Gastroesophageal sphincter (tissue), 3 donors: ENCODE measurements at regions not wholly inside any gene's neighbourhood (a gene's known extent, or its start where the extent isn't known, plus 50 kb on each side); places are given as distances from the start of the nearest gene placed in this dataset.
"Not testable (repeated sequence)": the region's sequence is repeated elsewhere in the genome, so short reads cannot be mapped to it uniquely, and the experiment has no call there.

ENCODE experiments used
- CTCF ChIP-seq, 4 experiments: fragments of 200-600 bp in 2 of 4; fragments of 450-650 bp in 2 of 4; sonication (generic) in 1 of 4; IDR thresholded peaks; one replicate each; pipeline ENCODE4 v1.5.1; 2017 to 2019; ENCODE audit warnings: antibody characterized with exemption in 4 of 4, mild to moderate bottlenecking in 2 of 4, moderate library complexity in 2 of 4
- POLR2AphosphoS5 ChIP-seq: sonication (generic); formaldehyde crosslinking; IDR thresholded peaks from one replicate; pipeline ENCODE4 v1.6.1; 2017; ENCODE audit warnings: antibody characterized with exemption

GRCh38 chr18:1857281-1857680 is 714.0 kb downstream of the METTL4 start:
- TF ChIP-seq POLR2AphosphoS5; CTCF (IDR thresholded peaks at IDR 0.05): not testable (repeated sequence)
